ENCODE measurements at regions not wholly inside any gene's neighbourhood (a gene's known extent, or its start where the extent isn't known, plus 50 kb on each side); places are given as distances from the start of the nearest gene placed in this dataset.

- DNase-seq (ENCODE audit: low read depth in 2 of 2) = no peak
Measured at GRCh38 chr3:109899925-109900324, 562.6 kb upstream of the DPPA4 start.

DNA sequence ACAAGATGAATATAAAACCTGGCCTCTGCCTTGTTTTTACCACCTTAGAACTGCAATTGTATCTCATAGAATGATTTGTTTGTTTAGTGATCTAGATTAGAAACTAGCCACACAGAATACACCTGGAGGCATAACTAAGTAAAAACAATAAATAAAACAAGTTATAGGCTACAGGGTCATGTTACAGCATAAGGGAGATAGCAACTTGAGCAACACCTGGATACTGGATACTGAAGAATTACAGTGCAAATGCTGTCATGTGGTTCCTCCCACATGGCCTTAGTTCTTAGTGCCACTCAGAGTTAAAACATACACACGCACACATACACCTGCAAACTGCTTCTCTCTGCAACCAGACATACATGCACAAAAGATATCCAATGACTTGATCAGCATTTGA lies 563.4 kb upstream of the DPPA4 start:
- no peak for DNase-seq (ENCODE audit: low read depth in 2 of 2)

DNA sequence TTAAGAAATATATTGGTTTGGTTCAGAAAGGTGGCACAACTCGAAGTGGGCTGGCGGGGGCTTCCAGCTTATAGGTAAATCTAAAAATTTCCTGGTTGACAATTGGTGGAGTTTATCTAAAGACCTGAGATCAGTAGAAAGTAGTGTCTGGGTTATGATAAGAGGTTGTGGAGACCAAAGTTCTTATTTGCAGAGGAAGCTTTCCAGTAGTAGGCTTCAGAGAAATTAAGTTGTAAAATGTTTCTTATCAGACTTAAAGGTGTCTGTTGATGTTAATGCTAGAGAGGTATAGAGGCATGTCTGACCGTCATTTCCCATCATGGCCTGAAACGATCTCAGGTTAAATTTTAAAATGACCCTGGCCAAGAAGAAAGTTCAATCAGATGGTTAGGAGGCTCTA lies 565.2 kb upstream of the DPPA4 start:
- DNase-seq (ENCODE audit: low read depth in 2 of 2) = no peak

- no peak for DNase-seq (ENCODE audit: low read depth in 2 of 2)
Measured at GRCh38 chr3:109903100-109903499, 565.8 kb upstream of the DPPA4 start.

GRCh38 chr3:109910772-109911171 lies 573.4 kb upstream of the DPPA4 start:
- no peak for DNase-seq (ENCODE audit: low read depth in 2 of 2)

DNA sequence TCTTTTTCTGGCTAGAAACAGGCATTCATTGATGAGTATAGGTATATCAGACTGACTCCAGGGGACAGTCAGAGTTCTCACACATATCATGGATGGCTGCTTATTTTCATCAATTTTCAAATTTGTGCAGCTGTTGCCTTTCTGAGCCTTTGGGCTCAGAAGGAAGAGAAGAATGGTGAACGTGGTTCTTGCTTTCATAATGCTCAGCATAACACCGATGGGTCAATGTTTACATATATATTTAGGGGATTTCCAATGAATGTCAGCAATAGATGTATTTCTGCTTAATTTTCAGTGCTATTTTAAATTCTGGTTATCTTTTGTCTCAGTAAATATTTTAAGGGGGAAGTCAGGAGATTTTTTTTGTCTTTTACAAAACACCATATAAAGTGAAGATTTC lies 581.4 kb upstream of the DPPA4 start:
- DNase-seq (ENCODE audit: low read depth in 2 of 2) = no peak

DNA sequence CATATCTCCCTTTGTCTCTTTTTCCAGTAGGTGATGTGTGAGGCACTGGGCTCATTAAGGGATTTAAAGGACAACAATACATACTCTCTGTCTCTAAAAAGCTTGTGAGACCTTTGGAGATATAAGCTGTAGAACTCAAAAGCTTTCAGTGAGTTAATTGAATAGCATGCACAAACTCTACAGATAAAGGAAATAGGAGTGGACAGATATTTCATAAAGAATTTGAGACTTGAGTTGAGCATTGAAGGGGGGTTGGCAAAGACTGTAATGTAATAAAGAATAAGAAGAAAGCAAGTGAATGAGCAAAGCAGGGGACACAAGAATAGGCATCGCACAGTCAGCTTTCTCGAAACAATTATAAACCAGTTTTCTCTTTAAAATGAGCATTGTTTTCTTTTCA lies 583.4 kb upstream of the DPPA4 start:
- no peak for DNase-seq (ENCODE audit: low read depth in 2 of 2)

- no peak for DNase-seq (ENCODE audit: low read depth in 2 of 2)
Measured at GRCh38 chr3:109921509-109921908, 584.2 kb upstream of the DPPA4 start.

DNA sequence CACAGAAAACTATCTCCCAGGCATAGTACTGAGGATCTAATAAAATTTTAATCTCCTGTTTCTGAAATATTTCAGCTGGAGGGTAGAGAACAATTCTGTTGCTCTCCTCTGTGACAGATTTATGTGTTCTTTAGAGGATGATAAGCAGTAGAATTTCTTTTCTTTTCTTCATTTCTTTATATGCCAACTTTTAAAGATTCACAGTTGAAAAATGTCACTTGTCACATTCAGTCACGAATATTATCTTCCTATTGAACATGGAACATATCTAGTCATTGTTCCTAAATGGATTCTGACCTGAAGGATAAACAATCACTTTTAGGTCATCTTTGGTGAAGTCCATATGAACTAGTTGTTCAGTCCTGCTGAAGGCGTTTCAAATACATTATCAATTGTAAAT lies 585.5 kb upstream of the DPPA4 start:
- DNase-seq (ENCODE audit: low read depth in 2 of 2) = no peak

GRCh38 chr3:109923431-109923830 lies 586.1 kb upstream of the DPPA4 start:
- DNase-seq (ENCODE audit: low read depth in 2 of 2) = no peak

DNA sequence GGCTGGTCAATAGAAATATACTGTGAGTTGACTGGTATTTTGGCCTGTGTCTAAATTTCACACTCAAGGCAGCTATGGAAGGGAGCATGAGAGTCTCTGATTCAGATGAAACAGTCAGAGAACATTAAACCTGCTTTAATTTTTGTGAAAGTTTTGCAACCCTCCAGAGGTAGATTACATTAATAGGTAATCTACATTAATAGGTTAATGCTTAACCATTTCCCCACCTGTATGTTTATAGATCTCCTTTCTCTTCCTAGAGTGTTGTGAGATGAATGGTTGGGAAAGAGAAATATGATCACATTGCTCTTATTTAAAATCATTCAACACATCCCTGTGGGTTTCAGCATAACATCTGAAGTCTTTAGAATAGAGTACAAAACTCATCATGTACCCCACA lies 586.9 kb upstream of the DPPA4 start:
- no peak for DNase-seq (ENCODE audit: low read depth in 2 of 2)

DNA sequence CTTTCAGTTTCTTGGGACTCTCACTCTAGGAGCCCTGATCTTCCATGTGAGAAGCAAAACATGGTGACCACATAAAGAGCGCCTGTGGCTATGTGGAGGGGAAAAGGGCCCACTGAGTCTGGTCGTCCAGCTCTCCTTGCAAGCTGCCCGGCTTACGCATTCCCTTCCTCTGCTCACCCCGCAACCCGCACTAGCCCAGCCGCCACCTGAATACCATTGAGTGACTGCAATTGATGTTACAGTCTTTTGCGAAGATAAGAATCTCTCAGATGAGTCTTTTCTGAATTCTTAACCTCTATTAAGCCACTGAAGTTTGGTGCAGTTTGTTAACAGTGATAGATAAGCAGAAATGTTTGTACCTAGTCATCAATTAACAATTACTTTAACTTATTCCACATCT lies 589.0 kb upstream of the DPPA4 start:
- DNase-seq (ENCODE audit: low read depth in 2 of 2) = no peak

DNA sequence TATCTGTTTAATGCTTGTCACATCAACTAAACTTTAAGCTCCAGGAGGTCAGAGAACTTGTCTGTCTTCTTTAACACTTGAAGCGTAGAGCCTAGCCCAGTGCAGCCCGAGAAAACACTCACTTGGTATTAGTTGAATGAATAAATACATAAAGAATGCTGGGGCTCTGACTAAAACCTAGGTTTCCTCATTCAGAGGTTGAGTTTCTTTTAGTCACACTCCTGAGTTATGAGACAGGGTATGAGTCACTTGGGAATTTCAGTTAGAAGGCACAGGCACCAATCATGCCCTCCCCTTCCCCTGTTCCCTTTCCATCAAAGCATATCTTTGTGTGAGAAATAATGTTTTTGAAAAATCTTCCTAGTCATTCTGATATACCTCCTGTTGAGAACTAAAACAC lies 589.8 kb upstream of the DPPA4 start:
- peak; percentile 18 to 93 for DNase-seq (ENCODE audit: low read depth in 2 of 2)

GRCh38 chr3:109927726-109928125 lies 590.4 kb upstream of the DPPA4 start:
- peak in 1 of 2 donors; percentile 6 for DNase-seq (ENCODE audit: low read depth in 2 of 2)

DNA sequence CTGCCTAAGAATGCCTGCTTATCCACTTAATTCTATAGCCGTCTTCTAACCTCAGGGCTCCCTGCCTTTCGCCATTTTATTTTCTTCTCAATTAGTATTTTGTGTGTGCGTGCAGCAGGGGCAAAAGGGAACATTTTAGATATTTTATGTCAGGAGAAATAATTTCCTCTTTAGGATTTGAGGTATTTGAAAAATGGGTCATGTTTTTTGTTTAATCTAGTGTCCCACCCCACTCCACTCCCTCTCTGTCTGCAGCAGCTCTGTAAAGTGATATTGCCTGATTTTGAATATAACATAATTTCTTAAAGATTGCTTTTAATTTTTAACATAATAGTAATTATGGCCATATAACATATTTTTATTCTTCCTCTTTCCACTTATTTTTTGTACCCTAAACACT lies 593.2 kb upstream of the DPPA4 start:
- no peak for DNase-seq (ENCODE audit: low read depth in 2 of 2)

DNA sequence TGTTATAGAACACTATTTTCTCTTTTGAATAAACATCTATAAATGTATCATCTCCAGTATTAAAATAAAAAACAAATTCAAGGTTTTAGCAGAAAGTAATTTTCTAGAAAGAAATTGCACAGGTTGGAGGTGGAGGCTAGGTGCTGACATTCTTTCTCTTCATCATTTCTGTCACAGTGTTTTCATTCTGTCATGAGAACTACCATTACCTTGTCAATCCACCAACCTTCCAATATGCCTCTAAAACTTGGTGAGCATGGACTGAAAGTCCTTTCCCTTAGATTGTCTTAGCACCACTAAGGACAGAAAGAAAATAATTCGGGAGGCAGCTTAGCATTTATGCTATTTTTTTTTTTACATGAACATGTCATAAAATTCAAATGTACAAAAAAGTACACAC lies 596.2 kb upstream of the DPPA4 start:
- no peak for DNase-seq (ENCODE audit: low read depth in 2 of 2)

GRCh38 chr3:109939817-109940216 lies 602.5 kb upstream of the DPPA4 start:
- no peak for DNase-seq (ENCODE audit: low read depth in 2 of 2)

DNA sequence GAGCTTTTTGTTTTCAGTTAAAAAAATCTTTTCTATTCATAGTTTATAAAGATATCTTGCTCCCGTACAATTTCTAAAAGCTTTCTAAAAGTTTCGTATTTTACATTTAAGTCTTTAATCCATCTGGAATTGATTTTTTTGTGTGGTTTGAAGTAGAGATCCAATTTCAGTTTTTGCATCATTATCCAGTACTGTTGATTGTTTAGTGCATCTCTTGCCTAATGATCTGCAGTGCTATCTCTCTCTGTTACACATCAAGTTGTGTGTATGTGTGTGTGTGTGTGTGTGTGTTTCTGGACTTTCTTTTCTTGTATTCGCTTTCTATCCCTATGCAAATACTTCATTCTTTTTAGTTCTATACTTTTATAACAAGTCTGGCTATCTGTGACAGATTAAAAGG lies 605.8 kb upstream of the DPPA4 start:
- no peak for DNase-seq (ENCODE audit: low read depth in 2 of 2)

- no peak for DNase-seq (ENCODE audit: low read depth in 2 of 2)
Measured at GRCh38 chr3:109944836-109945235, 607.5 kb upstream of the DPPA4 start.

GRCh38 chr3:109952924-109953323 lies 615.6 kb upstream of the DPPA4 start:
- no peak for DNase-seq (ENCODE audit: low read depth in 2 of 2)

- DNase-seq (ENCODE audit: low read depth in 2 of 2) = no peak
Measured at GRCh38 chr3:109963831-109964230, 626.5 kb upstream of the DPPA4 start.

- DNase-seq (ENCODE audit: low read depth in 2 of 2) = peak; percentile 1 to 13
Measured at GRCh38 chr3:109973733-109974132, 636.4 kb upstream of the DPPA4 start.

GRCh38 chr3:109977897-109978296 lies 640.6 kb upstream of the DPPA4 start:
- no peak for DNase-seq (ENCODE audit: low read depth in 2 of 2)

DNA sequence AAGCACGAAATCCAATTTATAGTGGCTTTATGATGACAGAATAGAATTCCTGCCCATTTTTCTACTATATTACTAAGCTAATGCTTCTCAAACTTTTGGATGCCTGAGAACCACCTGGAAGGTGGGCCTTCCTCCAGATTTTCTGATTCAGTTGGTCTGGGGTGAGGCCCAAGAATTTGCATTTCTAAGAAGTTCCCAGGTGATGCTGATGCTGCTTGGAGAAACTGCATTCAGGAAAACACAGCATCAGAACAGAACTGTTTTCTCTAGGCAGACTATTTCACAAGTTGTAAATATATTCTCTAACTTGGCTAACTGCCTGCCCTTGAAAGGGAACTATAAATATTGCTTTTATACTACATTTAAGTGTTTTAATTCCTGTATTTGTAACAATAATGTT lies 644.9 kb upstream of the DPPA4 start:
- DNase-seq (ENCODE audit: low read depth in 2 of 2) = no peak

GRCh38 chr3:109984976-109985375 lies 647.6 kb upstream of the DPPA4 start:
- DNase-seq (ENCODE audit: low read depth in 2 of 2) = no peak

Data from lung microvascular endothelial cell (primary cell).